Erythroblast (primary cell): ENCODE measurements at regions not wholly inside any gene's neighbourhood (a gene's known extent, or its start where the extent isn't known, plus 50 kb on each side); places are given as distances from the start of the nearest gene placed in this dataset.

ENCODE experiments used
- DNase-seq, 2 experiments: peaks; one replicate each; lab custom pipeline; 2025; lab: John Stamatoyannopoulos, UW
- GATA1 ChIP-seq: IDR thresholded peaks from 2 replicates; pipeline ENCODE4 v1.6.1; 2011; ENCODE audit warnings: low read depth, mild to moderate bottlenecking, control low read depth, low read length, moderate library complexity
- POLR2A ChIP-seq: IDR thresholded peaks from 2 replicates; pipeline ENCODE4 v1.6.1; 2011; ENCODE audit warnings: mild to moderate bottlenecking, low read length

- TF ChIP-seq GATA1, result no peak
- TF ChIP-seq POLR2A, result no peak
- DNase-seq, result no peak
Measured at GRCh38 chr4:153969542-153969941, 180.7 kb upstream of the SFRP2 start.

- TF ChIP-seq GATA1, result no peak
- no peak for TF ChIP-seq POLR2A
- no peak for DNase-seq
Measured at GRCh38 chr4:153966641-153967040, 177.8 kb upstream of the SFRP2 start.

- TF ChIP-seq GATA1 (no peak), POLR2A (no peak)
- no peak for DNase-seq
Measured at GRCh38 chr4:153963216-153963615, 174.3 kb upstream of the SFRP2 start.

GRCh38 chr4:153962311-153963039 lies 173.6 kb upstream of the SFRP2 start:
- no peak for DNase-seq
- no peak for TF ChIP-seq GATA1
- no peak for TF ChIP-seq POLR2A

GRCh38 chr4:153955327-153955726 lies 166.4 kb upstream of the SFRP2 start:
- DNase-seq, result no peak
- TF ChIP-seq POLR2A (no peak), GATA1 (no peak)

GRCh38 chr4:153954654-153955053 lies 165.8 kb upstream of the SFRP2 start:
- DNase-seq, result peak; percentile 34 to 77
- TF ChIP-seq GATA1 (peak; percentile 28), POLR2A (no peak)

- TF ChIP-seq GATA1 (no peak), POLR2A (no peak)
- peak; percentile 4 to 52 for DNase-seq
Measured at GRCh38 chr4:153950100-153950979, 161.5 kb upstream of the SFRP2 start.

GRCh38 chr4:153948041-153948440 lies 159.2 kb upstream of the SFRP2 start:
- TF ChIP-seq POLR2A, result no peak
- no peak for TF ChIP-seq GATA1

GRCh38 chr4:153947124-153947523 lies 158.2 kb upstream of the SFRP2 start:
- no peak for TF ChIP-seq POLR2A
- no peak for TF ChIP-seq GATA1
- DNase-seq, result no peak

More at GRCh38 chr4:153948041-153948440, 159.2 kb upstream of the SFRP2 start:
- DNase-seq, result no peak

GRCh38 chr4:153945704-153946103 lies 156.8 kb upstream of the SFRP2 start:
- no peak for TF ChIP-seq GATA1
- no peak for DNase-seq

GRCh38 chr4:153943738-153944415 lies 155.0 kb upstream of the SFRP2 start:
- DNase-seq, result no peak
- TF ChIP-seq GATA1 (no peak), POLR2A (no peak)

- TF ChIP-seq GATA1, result no peak
- TF ChIP-seq POLR2A, result no peak
- peak in 1 of 2 experiments; percentile 9 for DNase-seq
Measured at GRCh38 chr4:153940916-153941315, 152.0 kb upstream of the SFRP2 start.

GRCh38 chr4:153939570-153939969 lies 150.7 kb upstream of the SFRP2 start:
- no peak for TF ChIP-seq POLR2A
- no peak for TF ChIP-seq GATA1

GRCh38 chr4:153938994-153939393 lies 150.1 kb upstream of the SFRP2 start:
- TF ChIP-seq GATA1, result no peak
- TF ChIP-seq POLR2A, result no peak
- no peak for DNase-seq

More at GRCh38 chr4:153939570-153939969, 150.7 kb upstream of the SFRP2 start:
- no peak for DNase-seq
